Dendritic cell treated with granulocyte-macrophage colony-stimulating factor and Interleukin-4, amounts not matched to agents 40 ng/mL and 50 ng/mL, for 4 days (primary cell): ENCODE measurements at regions not wholly inside any gene's neighbourhood (a gene's known extent, or its start where the extent isn't known, plus 50 kb on each side); places are given as distances from the start of the nearest gene placed in this dataset.
"Not testable (repeated sequence)": the region's sequence is repeated elsewhere in the genome, so short reads cannot be mapped to it uniquely, and the experiment has no call there.

ENCODE experiments used
- H3K27ac Mint-ChIP-seq: one replicate; pipeline ENCODE4 v1.8.0; 2022; ENCODE audit warnings: mild to moderate bottlenecking, mixed read lengths
- H3K27me3 Mint-ChIP-seq: one replicate; pipeline ENCODE4 v1.8.0; 2022; ENCODE audit warnings: mild to moderate bottlenecking, mixed read lengths
- H3K36me3 Mint-ChIP-seq: one replicate; pipeline ENCODE4 v1.8.0; 2022; ENCODE audit warnings: low read depth, mixed read lengths
- H3K4me1 Mint-ChIP-seq: one replicate; pipeline ENCODE4 v1.8.0; 2022; ENCODE audit warnings: low read depth, mixed read lengths
- H3K4me3 Mint-ChIP-seq: one replicate; pipeline ENCODE4 v1.8.0; 2022; ENCODE audit warnings: mild to moderate bottlenecking, moderate library complexity, mixed read lengths
- H3K9me3 Mint-ChIP-seq: one replicate; pipeline ENCODE4 v1.8.0; 2022; ENCODE audit warnings: mixed read lengths
- intact Hi-C: fragments of 100-400 bp; cut with micrococcal nuclease; formaldehyde crosslinking; loops from one replicate; pipeline ENCODE4 v1.15.0; 2022

DNA sequence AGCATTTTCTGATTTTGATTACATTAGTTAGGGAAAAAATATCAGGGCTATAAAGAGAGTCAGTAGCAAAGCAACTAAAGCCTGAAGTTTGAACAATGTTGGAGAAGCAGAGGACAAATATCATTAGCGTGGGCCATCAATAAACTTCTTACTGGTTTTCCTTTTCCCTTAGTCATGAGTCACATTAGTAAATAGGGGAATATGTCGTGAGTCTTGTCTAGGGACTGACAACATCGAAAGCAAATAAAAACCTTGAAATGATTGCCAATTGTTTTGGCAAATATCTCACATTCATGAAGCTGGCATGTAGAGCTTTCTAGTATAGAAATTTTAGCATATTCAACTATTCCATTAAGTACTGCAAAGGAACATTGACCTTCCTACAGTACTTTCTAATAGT, 806.0 kb upstream of the SORCS1 start:
- H3K4me3 Mint-ChIP-seq: no peak overlapping the region
- H3K36me3 Mint-ChIP-seq: no peaks in the 10 kb centered on the region
- H3K9me3 Mint-ChIP-seq: peaks cover 37% of the 10 kb centered on the region
- H3K27me3 Mint-ChIP-seq: no peaks in the 10 kb centered on the region
- H3K4me1 Mint-ChIP-seq: no peaks in the 10 kb centered on the region
- no peak overlapping the region for H3K27ac Mint-ChIP-seq
- intact Hi-C loops: no loop called here

DNA sequence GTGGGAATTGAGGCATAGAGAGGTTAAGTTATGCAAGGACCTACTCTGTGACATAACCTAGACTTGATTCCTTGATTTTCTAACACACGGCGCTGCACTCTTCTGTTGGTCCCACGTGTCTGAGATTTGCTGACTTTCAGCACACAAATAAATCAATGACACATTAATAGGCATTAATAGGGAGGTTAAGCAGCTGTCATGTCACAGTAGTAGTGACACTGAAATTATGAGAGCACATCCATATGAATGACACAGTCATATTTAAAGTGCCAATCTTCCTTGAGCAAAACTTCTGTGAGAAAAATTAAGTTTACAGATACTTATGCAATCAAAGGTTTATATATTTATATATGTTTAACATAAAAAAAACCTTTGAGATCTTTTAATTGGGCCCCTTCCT, 805.4 kb upstream of the SORCS1 start:
- H3K27ac Mint-ChIP-seq: no peak overlapping the region
- no peaks in the 10 kb centered on the region for H3K27me3 Mint-ChIP-seq
- peaks cover 32% of the 10 kb centered on the region for H3K9me3 Mint-ChIP-seq
- no peaks in the 10 kb centered on the region for H3K4me1 Mint-ChIP-seq
- H3K4me3 Mint-ChIP-seq: no peak overlapping the region
- H3K36me3 Mint-ChIP-seq: no peaks in the 10 kb centered on the region
- intact Hi-C loops: no loop called here

DNA sequence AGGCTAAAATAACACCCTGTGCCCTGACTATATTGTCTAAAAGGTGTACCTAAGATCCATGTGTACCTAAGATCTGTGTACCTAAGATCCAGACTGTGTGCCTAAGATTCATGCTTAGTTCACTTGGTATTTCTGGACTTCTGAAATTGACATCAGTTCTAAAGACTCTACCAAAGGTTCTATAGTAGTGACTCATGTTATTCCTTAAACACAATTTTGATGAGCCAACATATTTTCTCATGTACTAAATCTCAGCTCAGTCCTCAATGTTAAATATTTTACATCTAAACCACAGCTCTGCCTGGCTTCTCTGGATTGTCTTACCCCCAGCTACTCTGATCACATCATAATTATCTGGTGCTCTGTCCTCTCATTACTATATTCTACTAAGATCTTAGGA, 802.3 kb upstream of the SORCS1 start:
- intact Hi-C loops: no loop called here
- peaks cover 2% of the 10 kb centered on the region for H3K9me3 Mint-ChIP-seq
- H3K4me1 Mint-ChIP-seq: no peaks in the 10 kb centered on the region
- H3K27me3 Mint-ChIP-seq: no peaks in the 10 kb centered on the region
- H3K27ac Mint-ChIP-seq: no peak overlapping the region
- no peaks in the 10 kb centered on the region for H3K36me3 Mint-ChIP-seq
- H3K4me3 Mint-ChIP-seq: no peak overlapping the region

DNA sequence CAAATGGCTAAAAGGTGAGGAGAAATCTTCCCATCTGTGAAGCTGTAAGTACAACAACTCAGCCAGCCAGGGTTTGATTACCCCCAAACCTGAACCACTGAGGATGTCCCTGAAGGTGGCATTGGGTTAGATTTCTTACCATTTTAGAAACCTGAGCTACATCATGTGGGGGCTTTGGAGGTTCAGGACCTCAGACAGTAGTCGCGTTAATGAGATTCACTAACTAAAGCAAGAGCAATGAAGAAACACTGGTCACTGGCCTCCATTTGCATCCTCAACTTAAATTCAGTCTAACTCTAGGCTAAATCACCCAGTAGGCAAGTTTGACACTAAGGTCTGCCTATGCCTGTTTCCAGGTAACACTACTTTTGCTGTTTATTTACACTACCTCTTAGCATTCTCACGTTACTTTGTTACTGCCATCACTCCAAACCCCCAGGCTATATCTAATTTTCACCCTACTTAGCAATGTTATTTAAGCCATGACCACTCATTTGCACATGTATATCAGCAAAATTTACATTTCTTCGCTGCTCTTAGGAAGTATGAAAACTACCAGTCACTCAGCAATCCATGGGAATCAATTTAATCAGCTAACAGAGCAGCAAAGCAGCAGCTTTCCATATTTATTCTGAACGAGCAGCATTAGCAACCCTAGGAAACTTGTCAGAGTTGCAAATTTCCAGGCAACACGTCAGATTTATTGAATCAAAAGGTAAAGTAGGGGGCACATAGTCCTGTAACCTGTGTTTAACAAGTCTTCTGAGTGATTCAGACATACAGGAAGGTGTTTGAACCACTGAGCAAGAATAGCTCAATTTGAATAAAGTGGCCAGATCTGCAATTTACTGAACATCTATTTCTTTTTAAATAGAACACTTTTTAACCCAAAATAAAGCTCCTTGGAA, 788.4 kb upstream of the SORCS1 start:
- Mint-ChIP-seq H3K27ac (no peak overlapping the region), H3K36me3 (no peaks in the 10 kb centered on the region), H3K9me3 (peaks cover 30% of the 10 kb centered on the region), H3K4me3 (no peak overlapping the region), H3K4me1 (no peaks in the 10 kb centered on the region), H3K27me3 (no peaks in the 10 kb centered on the region)
- intact Hi-C loops: no loop called here

DNA sequence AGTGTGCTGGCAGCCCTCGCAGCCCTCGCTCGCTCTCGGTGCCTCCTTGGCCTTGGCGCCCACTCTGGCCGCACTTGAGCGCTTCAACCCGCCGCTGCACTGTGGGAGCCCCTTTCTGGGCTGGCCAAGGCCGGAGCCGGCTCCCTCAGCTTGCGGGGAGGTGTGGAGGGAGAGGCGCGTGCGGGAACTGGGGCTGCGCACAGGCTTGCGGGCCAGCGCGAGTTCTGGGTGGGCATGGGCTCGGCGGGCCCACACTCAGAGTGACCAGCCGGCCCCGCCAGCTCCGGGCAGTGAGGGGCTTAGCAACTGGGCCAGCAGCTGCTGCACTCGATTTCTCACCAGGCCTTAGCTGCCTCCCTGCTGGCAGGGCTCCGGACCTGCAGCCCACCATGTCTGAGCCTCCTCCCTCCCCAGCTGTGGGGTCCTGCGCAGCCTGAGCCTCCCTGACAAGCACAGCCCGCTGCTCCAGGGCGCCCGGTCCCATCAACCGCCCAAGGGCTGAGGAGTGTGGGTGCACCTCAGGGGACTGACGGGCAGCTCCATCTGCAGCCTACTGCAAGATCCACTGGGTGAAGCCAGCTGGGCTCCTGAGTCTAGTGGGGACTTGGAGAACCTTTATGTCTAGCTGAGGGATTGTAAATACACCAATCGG, 786.0 kb upstream of the SORCS1 start:
- H3K4me3 Mint-ChIP-seq, H3K27me3 Mint-ChIP-seq, H3K4me1 Mint-ChIP-seq, intact Hi-C loops, H3K27ac Mint-ChIP-seq, H3K36me3 Mint-ChIP-seq: not testable (repeated sequence)
- peaks cover 30% of the 10 kb centered on the region for H3K9me3 Mint-ChIP-seq

DNA sequence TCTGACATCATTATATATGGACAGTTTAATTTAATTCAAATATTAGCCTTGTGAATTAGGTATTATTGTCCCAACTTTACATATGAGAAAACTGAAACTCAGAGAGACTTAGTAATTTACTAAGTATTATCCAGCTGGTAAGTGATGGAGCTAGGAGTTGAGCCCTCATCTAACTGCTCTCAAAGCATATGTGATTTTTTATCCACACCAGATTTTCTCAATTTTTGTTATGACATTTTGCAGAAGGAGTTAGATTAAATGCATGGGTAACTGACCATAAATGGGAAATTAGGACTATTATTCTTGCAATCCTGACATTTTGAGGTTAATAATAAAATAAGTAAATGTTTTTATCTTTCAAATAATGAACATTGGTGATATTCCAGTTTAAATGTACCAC, 778.3 kb upstream of the SORCS1 start:
- intact Hi-C loops: no loop called here
- H3K27me3 Mint-ChIP-seq: no peaks in the 10 kb centered on the region
- no peaks in the 10 kb centered on the region for H3K36me3 Mint-ChIP-seq
- no peaks in the 10 kb centered on the region for H3K4me1 Mint-ChIP-seq
- H3K9me3 Mint-ChIP-seq: peaks cover 16% of the 10 kb centered on the region
- no peak overlapping the region for H3K4me3 Mint-ChIP-seq
- H3K27ac Mint-ChIP-seq: no peak overlapping the region

DNA sequence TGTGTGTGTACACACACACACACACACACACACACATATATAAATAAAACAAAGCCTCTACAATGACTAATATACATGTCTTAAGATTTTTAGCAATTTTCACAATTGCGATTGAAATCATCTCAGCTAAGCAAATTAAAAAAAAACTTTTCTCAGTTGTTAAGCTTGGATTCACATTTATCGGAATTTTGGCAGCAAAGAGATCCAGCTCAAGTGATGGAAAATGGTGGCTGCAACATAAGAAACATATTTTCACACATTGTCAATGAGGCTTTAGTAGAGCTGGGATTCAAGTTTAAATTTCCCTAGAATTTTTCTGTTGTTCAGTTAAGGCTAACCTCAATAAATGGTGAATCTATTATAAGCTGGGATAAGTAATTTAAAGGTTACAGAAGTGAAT, 768.6 kb upstream of the SORCS1 start:
- Mint-ChIP-seq H3K9me3 (no peaks in the 10 kb centered on the region), H3K27me3 (no peaks in the 10 kb centered on the region), H3K27ac (no peak overlapping the region), H3K4me3 (no peak overlapping the region), H3K36me3 (no peaks in the 10 kb centered on the region), H3K4me1 (no peaks in the 10 kb centered on the region)
- intact Hi-C loops: no loop called here

DNA sequence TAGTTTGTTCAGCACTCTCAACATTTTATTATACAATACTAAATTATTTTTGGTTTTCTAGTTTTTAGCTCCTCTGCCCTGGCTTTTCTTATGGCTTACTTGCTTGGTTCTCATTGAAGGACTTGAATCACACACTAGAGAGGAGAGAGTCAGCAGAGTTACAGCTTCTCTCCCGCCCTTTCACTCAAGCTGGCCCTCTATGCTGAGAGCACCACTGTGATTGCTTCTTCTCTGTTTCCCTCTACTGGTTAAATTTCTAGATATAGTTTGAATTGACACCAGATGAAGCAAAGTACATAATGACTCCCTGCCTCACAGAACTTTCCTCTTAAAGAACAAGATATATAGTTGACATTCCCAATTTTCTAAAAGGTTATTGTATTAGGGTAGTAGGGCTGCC, 767.3 kb upstream of the SORCS1 start:
- intact Hi-C loops: no loop called here
- Mint-ChIP-seq H3K27me3 (no peaks in the 10 kb centered on the region), H3K36me3 (no peaks in the 10 kb centered on the region), H3K4me3 (no peak overlapping the region), H3K9me3 (no peaks in the 10 kb centered on the region), H3K27ac (no peak overlapping the region), H3K4me1 (no peaks in the 10 kb centered on the region)

DNA sequence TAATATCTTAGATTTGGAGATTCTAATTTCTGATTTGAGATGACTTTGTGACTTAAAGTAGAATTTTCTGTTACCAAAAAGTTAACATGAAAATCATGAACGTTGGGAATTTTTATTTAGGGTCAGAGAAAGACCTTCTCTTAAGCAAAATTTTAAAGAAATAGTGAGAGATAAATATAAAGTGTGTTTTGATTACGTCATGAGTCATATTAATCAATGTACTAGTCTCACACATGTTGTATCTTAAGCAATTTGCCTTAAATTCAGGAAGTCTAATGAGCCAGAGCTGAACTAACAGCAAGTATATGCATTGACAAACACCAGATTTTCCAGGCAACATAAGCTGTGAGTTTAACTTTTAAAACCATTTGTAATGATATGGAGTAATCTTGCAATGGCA, 765.5 kb upstream of the SORCS1 start:
- no peak overlapping the region for H3K4me3 Mint-ChIP-seq
- no peaks in the 10 kb centered on the region for H3K27me3 Mint-ChIP-seq
- no peak overlapping the region for H3K27ac Mint-ChIP-seq
- H3K36me3 Mint-ChIP-seq: no peaks in the 10 kb centered on the region
- intact Hi-C loops: no loop called here
- no peaks in the 10 kb centered on the region for H3K4me1 Mint-ChIP-seq
- H3K9me3 Mint-ChIP-seq: no peaks in the 10 kb centered on the region

DNA sequence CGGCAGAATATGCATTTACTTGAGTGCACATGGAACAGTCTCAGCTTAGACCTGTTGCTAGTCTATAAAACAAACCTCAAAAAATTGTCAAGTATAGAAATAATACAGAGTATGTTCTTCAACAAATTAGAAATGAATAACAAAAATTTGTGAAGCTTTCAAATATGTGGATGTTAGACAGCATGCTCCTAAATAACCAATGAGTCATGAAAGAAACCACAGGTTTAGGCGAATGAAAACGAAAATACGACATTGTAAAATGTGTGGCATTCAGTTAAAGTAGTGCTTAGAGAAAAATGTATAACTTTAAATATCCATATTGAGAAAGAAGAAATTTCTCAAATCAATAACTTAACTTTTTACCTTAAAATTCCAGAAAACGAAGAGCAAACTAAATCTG, 760.0 kb upstream of the SORCS1 start:
- H3K4me3 Mint-ChIP-seq: no peak overlapping the region
- no peaks in the 10 kb centered on the region for H3K27me3 Mint-ChIP-seq
- H3K4me1 Mint-ChIP-seq: no peaks in the 10 kb centered on the region
- H3K27ac Mint-ChIP-seq: no peak overlapping the region
- no peaks in the 10 kb centered on the region for H3K36me3 Mint-ChIP-seq
- peaks cover 15% of the 10 kb centered on the region for H3K9me3 Mint-ChIP-seq
- intact Hi-C loops: no loop called here

DNA sequence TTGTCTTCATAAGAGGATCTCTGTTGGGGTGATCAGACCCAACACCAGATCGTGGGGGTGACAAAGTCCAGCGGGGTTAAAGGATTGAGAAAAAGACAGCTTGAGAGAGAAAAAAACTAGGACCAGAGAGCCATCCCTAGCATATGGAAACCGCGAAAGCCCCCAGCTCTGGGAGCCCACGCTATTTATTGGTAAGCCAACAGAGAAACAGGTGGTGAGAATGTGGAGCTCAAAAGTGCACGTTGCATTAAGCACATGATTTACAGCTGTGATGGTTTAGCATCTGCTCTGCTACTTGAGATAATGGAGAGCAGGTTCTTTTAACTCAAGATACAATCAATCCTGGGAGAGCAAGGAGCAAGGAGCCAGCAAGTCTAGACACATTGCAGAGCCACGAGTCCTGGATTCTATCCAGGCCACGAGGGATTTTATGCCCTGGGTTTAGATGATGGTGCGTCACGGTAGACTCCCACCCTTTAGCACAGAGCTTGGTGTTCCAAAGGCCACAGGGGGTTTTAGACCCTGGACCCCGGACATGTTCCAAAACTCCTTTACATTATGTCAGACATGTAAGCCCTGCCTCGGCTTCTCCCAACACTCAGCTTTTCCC, 755.2 kb upstream of the SORCS1 start:
- Mint-ChIP-seq H3K9me3 (peaks cover 26% of the 10 kb centered on the region), H3K36me3 (no peaks in the 10 kb centered on the region), H3K4me1 (no peaks in the 10 kb centered on the region), H3K4me3 (no peak overlapping the region), H3K27ac (no peak overlapping the region), H3K27me3 (peaks cover 13% of the 10 kb centered on the region)
- intact Hi-C loops: no loop called here

DNA sequence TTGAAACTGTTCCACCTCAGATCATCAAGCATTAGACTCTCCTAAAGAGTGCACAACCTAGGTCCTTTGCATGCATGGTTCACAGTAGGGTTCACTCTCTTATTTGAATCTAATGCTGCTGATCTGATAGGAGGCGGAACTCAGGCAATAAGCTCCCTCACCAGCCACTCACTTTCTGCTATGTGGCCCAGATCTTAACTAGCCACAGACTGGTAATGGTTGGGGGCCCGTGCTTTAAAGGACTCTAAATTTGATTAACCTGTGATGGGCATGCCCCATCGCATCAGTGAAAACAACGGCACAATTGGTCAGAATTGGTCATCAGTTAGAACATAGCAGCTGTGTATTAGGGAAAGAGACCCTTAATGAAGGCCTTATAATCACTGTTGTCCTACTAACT, 753.7 kb upstream of the SORCS1 start:
- H3K4me1 Mint-ChIP-seq: no peaks in the 10 kb centered on the region
- H3K27me3 Mint-ChIP-seq: peaks cover 29% of the 10 kb centered on the region
- intact Hi-C loops: no loop called here
- H3K36me3 Mint-ChIP-seq: no peaks in the 10 kb centered on the region
- H3K4me3 Mint-ChIP-seq: no peak overlapping the region
- no peak overlapping the region for H3K27ac Mint-ChIP-seq
- H3K9me3 Mint-ChIP-seq: peaks cover 26% of the 10 kb centered on the region

DNA sequence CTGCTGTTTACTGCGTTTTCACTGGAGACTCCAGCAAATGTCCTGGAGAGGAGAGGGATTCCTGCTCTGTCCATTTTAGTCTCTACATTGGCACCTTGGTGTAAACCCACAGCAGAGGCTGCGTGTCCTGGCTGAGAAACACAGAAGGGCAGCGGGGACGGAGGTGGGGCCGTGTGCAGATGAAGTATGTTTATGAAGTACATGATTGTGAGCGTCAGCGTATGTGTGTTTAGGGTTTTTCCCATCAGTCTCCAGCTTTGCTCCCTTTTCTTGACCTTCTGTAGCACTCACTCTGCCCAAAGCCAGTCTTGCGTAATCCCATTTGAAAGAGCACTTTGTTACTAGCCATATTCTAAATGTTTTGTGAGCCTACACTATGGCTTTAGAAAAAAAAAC, 750.7 kb upstream of the SORCS1 start:
- peaks cover 29% of the 10 kb centered on the region for H3K27me3 Mint-ChIP-seq
- intact Hi-C loops: no loop called here

DNA sequence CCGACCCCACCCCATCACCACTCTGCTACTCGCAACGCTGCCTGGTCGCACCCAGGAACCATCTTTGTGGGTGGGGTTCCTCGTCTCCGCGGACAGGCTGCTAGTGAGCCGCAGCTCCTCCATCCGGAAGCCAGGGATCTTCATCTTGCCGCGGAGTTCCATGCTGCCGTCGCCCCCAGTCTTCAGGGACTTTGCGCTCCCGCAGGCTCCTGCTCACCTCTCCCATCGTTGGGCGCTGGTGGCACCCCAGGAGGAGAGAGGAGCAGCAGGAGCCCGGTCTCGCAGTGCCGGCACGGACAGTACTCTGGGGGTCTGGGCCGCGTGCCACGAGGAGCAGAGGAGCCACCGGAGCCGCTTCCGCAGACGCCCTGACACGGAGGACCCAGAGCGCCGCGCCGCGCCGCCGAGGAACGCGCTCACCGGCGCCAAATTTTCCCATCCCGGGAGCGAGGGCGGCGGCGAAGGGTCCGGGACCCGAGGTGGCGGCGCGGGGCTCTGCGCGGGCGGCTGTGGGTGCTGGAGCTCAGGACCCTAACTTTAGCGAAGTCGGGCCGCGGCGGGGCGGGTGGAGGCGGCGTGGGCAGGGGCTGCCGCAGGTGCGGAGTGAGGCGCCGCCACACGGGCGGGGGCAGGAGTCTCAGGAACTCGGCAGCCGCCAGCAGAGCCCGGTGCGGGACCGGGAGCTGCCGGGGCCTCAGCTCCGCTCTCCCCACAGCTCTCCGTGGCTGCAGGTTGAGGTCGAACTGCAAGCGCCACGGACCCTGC, 750.1 kb upstream of the SORCS1 start:
- Mint-ChIP-seq H3K4me1 (no peaks in the 10 kb centered on the region), H3K4me3 (no peak overlapping the region), H3K27ac (no peak overlapping the region), H3K36me3 (no peaks in the 10 kb centered on the region), H3K27me3 (peaks cover 29% of the 10 kb centered on the region), H3K9me3 (peaks cover 13% of the 10 kb centered on the region)
- intact Hi-C loops: no loop called here

More for the DNA sequence above, 750.7 kb upstream of the SORCS1 start:
- H3K27ac Mint-ChIP-seq: no peak overlapping the region
- H3K36me3 Mint-ChIP-seq: no peaks in the 10 kb centered on the region
- peaks cover 14% of the 10 kb centered on the region for H3K9me3 Mint-ChIP-seq
- no peaks in the 10 kb centered on the region for H3K4me1 Mint-ChIP-seq
- no peak overlapping the region for H3K4me3 Mint-ChIP-seq
